Cerebellar cortex (tissue), 1 donor: ENCODE measurements at regions not wholly inside any gene's neighbourhood (a gene's known extent, or its start where the extent isn't known, plus 50 kb on each side); places are given as distances from the start of the nearest gene placed in this dataset.
A peak's percentile ranks its signal among the peaks of the same experiment; 100 is the strongest.

Experiments used
- DNase-seq: peaks from one replicate; pipeline ENCODE4 v3.0.0-alpha.2; 2015; ENCODE audit warnings: low spot score

DNA sequence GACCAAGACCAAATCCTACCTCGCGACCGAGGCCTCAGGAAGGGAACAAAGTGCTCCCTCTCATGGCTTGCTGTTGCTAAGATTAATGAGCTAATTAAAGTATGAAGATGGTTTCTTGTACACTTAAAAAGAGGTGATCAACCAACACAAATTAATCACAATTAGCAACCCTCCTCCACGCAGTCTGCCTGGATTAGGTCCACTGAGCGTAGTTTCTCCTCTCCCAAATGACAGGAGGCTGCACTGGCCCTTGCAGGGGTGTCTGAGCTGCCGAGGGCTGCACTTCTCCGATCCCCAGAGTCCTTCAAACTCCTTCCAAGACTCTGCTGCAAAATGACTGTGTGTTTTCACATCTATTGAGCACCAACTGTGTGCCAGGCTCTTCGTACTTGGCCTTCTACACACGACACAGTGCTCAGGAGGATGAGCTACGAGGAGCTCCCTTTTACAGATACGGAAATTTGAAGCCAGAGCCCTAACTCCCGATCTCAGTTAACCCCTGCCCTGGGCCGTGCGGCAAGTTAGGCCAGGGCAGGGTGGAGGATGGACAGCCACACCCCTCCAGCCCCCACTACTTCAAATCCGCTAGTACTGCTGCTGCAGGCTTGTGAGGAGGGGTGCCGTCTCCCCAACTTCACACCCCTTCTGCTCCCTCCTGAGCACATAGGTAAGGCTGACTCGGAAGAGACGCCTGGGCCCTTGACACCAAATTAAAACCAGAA, 101.0 kb upstream of the LINGO1 start:
- no peak for DNase-seq

DNA sequence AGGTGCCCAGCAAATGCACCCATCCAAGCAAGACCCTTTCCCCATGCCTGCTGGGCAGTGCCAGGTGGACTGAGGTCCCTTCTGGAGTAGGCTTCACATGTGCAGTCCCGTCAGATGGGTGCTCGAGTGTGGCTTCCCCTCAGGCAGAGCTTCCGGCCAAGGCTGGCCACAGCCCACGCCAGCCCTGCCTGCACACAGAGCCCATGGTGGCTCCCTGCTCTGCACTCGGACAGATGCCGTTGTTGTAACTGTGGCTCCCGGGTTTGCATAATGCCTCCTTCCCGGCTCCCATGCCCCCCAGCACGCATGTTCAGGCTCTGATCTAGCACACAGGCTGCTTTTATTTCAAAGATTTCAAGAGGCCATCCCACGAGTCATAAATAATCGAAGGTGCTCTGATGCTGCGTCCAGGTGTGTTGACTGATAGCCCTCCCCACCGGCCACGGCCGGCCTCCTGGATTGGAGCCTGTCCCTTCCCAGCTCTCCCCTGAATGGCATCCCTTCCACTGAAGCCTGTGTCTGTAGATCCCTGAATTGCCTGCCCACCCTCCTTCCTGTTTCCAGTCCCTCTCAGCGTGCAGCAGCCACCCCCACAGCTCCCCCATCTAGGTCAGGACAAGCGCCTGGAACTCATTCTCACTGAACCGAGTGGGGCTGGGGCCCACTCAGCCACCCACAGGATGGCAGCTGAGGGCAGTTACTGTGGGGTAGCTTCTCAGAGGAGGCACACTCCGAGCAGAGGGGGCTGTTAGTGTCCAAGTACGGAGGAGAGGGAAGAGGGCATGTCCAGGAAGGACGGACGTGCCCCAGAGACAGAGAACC, 100.0 kb upstream of the LINGO1 start:
- no peak for DNase-seq

DNA sequence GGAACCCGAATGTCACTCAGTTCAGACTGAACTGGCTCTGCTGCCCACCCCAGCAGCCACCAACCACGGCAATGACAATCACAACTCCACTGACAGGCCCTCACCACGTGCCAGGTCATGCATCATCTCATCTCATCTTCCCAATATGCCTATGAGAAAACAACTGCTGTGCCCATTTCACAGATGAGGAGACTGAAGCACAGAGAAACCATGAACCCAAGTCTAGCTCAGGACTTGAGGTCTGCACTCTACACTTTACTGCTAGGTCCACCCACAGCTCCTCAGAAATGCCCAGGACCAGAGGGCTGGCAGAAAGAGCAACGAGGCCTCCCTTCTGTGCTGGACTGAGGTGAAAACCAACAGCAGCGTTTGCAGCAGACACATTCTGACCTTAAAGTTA, 99.2 kb upstream of the LINGO1 start:
- DNase-seq: no peak

DNA sequence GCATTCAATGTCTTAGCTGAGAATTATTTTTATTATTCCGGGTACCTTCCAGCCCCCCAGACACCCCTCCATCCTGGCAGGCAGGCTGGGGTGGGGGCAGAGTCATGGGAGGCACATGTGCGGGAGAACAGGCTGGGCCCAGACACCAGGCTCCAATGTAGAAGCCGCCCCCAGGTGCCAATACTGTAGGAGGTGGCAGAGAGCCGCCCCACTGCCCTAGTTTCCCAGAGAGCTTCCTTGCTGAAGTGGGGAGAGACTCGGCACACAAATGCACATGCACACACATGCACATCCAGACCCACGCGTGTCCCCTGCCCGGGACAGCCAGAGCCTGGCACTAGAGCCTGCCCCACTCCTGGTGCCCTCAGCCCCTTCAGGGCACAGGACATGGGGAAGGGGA, 98.4 kb upstream of the LINGO1 start:
- DNase-seq: no peak

DNA sequence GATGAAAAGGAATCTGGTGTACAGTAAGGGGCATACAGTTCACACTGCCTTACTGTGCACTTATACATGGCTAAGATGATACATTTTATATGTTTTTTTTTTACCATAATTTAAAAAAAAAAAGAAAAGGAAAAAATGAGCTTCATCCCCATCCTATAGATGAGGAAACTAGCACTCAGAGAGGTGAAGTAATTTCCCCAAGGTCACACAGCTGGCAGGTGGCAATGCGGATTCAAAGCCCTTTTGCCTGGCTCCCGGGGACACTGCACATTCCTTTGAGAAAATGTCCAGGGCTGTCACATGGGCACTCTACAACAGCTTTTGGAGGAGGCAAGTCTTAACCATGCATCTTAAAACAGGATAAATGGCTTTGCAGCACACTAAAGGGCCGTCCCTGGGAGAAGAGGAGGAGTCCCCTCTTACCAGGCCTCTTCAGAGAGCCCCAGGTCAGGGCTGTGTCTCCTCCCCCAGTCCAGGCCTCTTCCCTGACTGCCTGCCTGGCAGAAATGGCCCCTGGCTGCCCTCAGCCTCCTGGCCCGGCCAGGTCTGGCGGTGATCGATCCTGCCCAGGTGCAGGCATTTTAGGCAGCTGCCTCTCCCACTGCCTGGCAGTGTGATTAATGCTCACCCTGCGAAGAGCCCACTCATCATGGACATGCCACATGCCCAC, 95.1 kb upstream of the LINGO1 start:
- no peak for DNase-seq

DNA sequence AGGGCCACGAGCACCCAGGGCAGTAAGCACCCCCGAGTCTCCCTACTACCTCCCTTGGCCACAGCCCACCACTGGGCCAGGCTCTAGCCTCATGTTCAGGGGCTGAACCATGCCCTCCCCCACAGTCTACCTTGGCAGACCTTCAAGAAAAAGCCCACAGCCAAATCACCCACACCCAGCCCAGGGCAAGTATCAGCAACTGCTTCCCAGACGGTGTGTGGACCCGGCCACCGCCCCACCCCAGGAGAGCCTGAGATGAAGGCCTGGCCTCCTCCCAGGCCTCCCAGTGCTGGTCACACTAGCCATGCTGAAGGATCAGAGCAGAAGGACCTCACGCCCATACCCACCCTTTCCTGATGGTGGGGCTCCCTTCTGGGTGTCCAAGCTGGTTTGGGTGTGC, 92.0 kb upstream of the LINGO1 start:
- no peak for DNase-seq

DNA sequence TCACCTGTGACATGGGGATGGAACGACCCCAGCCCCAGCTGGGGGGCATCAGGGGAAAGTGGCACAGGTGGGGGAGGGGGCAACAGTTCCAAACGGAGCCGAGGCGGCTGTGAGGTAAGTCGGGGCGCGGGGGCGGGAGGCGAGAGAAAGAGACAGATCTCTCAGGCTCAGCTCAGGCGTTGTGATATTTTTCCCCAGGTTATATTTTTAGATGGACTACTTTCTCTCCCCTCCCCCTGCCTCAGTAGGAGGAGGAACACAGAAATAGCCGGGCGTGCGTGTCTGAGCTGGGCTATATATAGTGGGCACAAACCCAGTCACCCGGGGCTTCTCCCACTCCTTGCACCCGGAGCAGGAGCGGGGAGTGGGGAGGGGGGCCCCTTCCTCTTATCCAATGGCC, 91.0 kb upstream of the LINGO1 start:
- no peak for DNase-seq

DNA sequence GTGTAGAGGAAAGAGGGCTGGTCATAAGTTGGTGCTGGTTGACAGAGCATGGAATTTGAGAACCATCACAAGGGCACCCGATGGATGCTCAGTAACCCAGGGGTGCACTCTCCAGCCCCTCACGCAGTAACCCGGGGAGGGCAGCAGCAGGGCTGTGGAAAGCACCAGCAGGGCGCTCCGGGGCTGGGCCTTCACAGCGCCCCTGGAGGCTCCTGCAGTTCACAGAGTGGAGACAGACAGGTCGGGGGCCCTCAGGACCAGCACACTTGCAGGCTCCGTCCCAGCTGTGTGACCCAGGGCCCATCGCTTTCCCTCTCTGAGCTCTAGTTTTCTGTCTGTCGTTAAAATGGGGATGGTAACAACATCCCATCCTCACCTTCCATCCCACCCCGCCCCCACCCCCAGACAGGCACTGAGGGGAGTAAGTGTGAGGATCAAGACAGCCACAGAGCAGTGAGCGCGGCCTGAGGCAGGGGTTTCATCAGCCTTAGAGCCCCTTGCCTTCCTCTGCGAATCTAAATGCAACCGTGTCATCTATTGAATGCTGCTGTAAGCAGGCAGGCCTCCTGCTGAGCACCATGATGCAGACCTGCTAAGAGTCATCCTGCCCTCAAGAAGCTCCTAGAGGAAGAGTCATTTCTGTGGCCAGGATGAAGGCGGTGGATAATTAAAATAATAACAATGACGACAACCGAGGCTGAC, 90.2 kb upstream of the LINGO1 start:
- DNase-seq: no peak

DNA sequence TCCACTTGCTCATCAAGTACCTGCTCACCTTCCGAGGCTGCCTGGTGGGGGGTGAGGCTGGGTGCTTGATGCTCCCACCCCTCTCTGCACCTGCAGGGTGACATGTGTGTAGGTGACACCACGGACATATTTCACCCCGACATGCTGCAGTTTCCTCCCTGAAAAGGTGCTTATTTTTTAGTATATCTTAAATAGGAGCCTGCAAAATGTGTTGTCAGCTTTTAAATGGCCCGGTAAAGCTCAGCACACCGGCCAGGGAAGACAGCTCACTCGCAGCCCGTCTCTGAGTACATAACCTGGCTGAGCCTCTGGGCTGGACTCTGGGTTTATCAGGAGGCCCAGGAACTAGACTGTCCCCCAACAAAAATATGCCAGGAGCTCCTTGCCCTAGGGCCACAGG, 89.3 kb upstream of the LINGO1 start:
- DNase-seq: no peak

DNA sequence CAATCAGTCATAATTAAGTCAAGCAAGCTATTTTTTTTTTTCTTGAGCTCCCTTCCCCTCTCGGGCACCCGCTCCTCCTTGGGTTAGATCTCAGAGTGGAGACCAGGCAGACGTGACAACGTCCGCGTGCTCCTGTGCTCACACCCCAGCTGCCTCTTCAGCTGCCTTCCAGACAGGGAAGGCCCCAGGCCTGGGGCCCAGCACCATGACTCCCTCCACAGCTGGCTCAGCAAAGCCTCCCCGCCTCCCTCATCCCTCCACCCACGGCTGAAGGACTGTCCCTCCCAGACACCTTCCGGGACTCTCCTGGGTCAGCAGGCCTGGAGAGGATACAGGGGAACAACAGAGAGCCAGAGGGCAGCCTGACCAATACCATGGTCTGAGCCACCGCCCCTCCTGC, 87.9 kb upstream of the LINGO1 start:
- DNase-seq: no peak

DNA sequence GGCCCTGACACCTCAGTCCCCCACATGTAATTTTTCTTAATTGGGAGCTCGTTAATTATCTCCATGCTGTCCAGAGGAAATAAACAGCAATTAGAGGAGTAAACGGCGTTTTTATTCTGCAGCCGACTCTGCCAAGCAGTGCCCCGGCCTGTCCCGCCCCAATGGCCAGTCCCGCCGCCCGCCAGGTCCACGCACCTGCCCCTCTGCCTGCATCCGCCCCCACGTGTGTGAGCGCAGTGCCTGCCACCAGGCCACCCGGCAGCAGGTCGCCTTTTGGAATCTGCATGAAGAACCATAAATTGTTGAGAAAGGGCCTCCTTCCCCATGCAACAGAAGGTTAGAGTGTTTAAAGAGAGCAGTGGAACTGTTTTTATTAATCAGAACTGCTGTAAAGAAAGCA, 87.5 kb upstream of the LINGO1 start:
- no peak for DNase-seq

DNA sequence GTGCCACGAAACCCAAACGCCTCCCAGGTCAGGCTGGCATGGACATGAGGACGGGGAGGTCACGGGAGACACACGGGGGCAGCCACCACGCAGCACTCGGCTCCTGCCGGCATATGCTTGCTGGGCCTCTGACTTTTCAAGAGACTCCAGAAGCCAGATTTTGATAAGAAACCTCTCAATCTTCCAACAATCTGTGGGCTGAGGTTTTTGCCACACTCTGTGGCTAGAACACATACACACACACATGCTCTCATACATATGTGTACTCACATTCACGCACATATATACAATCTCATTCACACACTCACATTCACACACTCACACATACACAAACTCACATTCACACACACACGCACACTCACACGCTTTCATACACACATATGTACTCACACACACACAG, 86.7 kb upstream of the LINGO1 start:
- DNase-seq: no peak

DNA sequence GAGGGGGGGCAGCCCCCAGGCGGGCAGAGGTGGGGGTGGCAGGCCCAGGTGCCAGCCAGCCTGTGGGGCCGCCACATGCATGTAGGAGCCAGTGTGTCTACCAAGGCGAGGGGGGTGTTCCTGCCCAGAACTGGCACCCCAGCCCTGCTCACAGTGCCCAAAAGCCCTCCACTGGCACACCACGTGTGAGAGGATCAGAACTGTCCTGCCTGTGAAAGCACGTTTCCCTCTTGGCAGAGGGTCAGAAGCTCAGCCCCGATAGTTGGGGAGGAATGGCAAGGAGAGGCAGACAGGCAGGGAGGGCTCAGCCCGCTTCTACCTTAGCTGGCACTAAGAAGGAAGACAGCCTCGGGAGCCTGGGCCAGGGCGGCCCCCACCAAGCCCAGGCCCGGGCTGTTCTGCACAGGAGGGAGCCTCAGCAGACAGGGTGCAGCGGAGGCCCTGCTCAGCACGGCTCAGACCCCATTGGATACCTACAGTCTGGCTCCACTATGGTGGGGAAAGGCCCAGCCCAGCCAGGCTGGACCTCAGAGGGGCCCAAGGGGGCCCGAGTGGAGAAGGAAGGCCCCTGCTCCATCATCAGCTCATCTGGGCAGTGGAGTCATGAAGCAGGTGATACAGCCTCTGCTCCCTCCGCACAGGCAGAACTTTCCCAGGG, 84.8 kb upstream of the LINGO1 start:
- DNase-seq: no peak

DNA sequence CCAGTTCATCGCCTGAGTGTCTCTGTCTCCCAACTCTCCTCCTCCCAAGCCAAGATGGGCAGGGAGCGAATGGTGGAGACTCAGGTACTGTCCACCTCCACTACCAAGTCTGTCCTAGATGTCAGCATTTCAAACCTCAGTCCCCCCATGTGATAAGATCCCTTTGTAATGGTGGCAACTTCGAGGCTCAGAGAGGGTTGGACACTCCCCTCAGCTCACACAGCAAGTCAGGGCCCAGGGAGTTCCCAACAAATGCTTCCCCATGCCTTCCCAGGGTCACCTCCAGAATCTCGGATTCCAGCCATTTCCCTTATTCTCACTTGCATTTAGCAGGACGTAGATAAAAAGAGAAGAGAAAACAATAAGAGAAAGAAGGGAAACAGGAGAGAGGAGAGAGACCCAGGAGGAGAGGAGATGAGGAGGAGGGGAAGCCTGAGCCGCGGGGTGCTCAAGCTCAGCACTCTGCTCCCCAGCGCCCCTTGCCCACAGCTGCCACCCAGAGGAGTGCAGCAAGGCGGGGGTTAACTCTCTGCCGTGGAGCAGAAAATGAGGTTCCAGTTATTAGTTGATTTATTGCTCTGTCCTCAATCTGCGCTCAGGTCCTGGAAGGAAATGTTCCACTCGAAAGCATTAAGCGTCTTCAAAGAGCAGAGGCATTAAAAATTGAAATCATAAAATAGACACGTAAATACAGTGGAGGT, 84.1 kb upstream of the LINGO1 start:
- no peak for DNase-seq

DNA sequence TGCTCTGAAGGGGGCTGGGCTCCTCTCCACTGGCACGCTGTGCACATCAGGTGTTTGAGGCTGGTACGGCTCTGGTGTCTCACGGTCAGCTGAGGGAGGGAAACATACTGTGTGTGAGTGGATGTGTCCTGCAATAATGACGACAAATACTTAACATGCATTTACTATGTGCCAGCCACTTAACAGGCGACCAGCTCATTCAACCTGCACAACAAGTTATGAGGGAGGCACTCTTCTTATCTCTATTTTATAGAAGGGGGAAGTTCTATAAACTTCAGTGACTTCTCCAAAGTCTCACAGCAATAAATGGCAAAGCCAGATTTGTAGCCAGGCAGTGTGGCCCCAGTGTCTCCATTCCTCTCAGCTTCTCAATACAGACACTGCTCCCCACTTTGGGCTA, 83.1 kb upstream of the LINGO1 start:
- no peak for DNase-seq

DNA sequence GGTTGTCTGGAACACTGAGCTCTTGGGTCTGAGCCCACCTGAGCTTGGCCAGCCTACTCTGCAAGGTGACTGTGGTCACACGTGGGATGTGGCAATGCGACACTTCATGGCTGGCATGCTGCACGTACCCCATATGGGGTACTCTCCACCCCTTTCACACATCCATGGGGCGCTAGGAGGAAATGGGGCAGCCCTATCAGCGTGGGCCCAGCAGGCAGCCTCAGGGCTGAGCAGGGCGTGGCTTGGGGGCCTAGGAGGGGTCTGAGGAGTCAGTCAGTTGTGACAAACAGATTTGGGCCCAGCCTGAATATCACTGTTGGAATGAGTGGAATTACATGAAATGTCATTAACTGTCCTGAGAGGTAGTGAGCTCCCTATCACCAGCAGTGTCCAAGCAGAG, 82.3 kb upstream of the LINGO1 start:
- no peak for DNase-seq

DNA sequence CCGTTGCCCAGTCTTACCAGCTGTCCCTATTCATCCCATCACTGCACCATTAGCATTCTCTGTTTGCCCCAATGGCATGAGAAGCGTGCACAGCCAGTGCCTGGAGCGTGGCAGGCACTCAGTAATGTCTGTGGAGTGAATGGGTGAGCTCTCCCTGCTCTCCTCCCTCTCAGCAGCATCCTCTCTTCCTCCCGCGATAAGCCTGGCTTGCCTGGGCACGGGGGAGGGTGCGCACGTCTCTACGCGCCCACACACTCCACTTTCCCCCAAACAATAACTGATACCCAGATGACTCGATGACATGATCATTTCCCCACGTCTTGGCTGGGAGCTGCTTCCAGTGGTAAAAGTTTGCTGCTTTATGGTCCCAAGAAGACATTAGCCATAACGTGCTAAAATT, 81.8 kb upstream of the LINGO1 start:
- DNase-seq: no peak

DNA sequence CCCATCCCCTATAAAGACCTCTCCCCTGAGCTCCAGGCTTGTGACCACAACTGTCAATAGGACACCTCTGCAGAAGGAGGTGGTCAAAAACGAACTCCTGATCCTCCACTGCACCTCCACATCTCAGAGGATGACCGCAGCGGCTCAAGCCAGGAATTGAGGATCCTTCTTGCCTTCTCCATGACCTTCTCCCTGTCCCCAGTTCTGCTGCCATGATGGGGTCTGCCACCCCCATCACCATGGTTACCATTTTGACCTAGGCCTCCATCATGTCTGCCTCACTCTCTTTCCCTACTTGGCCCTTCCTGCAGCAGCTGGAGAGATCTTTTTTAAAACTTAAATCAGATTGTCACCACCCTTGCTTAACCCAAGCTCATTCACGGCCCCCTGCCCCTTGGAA, 81.3 kb upstream of the LINGO1 start:
- DNase-seq: no peak

DNA sequence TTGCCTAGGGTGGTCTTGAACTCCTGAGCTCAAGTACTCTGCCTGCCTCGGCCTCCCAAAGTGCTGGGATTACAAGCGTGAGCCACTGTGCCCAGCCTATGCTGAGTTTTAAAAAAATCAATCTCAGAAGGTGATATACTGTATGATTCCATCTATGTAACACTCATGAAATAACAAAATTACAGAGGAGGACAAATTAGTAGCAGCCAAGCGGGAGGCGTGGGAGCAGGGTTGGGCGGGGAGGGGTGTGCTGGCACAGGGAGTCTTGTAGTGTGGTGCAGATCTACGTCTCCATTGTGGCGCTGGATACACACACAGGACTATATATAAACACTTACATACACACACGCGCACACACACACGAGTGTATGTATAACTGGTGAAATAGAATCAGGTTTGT, 80.6 kb upstream of the LINGO1 start:
- no peak for DNase-seq

DNA sequence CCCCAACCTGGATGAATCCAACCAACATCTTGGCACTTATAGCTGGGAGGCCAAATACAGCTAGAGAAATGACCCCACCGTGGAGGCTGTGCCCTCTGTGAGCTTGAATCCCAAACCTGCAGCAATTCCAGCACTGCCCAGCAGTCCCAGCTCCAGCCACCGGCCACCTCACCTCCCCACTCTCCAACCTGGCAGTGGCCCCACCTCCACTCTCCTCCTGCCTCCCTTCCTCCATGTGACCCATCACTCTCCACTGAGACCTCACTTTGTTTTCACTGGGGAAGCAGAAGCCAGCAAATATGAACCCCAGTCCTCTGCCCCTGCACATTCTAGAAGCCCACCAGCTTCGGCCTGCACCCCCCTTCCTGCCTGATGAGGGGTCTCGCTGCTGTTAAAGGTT, 79.7 kb upstream of the LINGO1 start:
- DNase-seq: no peak

DNA sequence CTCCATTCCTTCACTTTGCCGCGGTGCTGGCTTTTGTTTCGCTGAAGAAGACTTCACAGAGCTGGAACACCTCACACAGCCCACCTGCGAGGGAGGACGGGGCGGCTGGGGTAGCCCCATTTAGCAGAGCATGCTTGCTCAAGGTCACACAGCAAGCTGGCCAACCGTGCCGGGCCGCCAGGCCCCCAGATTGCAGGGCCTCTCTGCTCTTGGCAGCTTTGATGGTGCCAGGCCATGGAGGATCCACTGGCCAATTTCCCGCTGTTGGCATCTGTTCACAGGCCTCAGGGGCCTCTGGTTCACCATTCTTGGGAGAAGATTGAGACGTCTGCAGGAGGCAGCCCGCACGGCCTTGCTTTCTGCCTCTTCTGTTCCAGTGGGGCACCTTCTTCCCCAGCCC, 77.9 kb upstream of the LINGO1 start:
- DNase-seq: peak; percentile 92
